ENCODE measurements at regions not wholly inside any gene's neighbourhood (a gene's known extent, or its start where the extent isn't known, plus 50 kb on each side); places are given as distances from the start of the nearest gene placed in this dataset.

DNA sequence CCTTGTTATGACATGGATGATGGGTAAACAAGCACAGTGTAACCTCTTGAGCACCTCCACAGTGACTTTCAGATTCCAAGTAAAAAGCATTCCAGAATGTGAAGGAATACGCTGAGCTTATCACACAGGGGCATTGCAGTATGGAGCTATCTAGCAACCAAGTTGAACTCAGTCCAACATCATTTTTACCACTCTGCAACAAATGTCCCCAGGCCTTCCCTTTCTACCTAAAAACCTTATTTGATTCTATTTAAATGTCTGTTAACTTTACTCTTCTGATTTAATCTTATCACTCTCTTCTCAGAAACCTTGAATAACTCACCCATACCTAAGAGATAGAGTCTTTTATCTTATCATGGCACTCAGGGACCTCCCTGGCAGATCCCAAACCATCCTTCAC lies 195.8 kb upstream of the CDYL start:
- Histone ChIP-seq H3K4me3 (ENCODE audit: low read length) (no peak overlapping the region), H3K36me3 (ENCODE audit: low read depth, low read length) (no peaks in the 10 kb centered on the region), H3K79me2 (ENCODE audit: low read length) (no peaks in the 10 kb centered on the region), H3K27me3 (ENCODE audit: low read length) (no peaks in the 10 kb centered on the region), H3K27ac (ENCODE audit: low read length) (no peak overlapping the region), H4K20me1 (ENCODE audit: low read length) (no peaks in the 10 kb centered on the region), H3K9ac (ENCODE audit: low read length) (no peak overlapping the region), H3K9me2 (replicated peaks; ENCODE audit: low read length) (no peaks in the 10 kb centered on the region), H3K4me2 (ENCODE audit: low read length) (no peak overlapping the region), H3K9me3 (ENCODE audit: low read length) (no peaks in the 10 kb centered on the region), H3K4me1 (ENCODE audit: insufficient read depth, low read length) (peaks cover 27% of the 10 kb centered on the region), H2AFZ (ENCODE audit: low read length) (no peak overlapping the region), H3F3A (ENCODE audit: low read length, unreplicated experiment) (no peaks in the 10 kb centered on the region)
- TF ChIP-seq, protein P1, sequence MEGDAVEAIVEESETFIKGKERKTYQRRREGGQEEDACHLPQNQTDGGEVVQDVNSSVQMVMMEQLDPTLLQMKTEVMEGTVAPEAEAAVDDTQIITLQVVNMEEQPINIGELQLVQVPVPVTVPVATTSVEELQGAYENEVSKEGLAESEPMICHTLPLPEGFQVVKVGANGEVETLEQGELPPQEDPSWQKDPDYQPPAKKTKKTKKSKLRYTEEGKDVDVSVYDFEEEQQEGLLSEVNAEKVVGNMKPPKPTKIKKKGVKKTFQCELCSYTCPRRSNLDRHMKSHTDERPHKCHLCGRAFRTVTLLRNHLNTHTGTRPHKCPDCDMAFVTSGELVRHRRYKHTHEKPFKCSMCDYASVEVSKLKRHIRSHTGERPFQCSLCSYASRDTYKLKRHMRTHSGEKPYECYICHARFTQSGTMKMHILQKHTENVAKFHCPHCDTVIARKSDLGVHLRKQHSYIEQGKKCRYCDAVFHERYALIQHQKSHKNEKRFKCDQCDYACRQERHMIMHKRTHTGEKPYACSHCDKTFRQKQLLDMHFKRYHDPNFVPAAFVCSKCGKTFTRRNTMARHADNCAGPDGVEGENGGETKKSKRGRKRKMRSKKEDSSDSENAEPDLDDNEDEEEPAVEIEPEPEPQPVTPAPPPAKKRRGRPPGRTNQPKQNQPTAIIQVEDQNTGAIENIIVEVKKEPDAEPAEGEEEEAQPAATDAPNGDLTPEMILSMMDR (conservative IDR thresholded peaks at IDR 0.05; ENCODE audit: low read depth, low read length) = no peak
- no peak for TF ChIP-seq EZH2phosphoT487 (IDR thresholded peaks at IDR 0.05; ENCODE audit: borderline replicate concordance, low read length)
- TF ChIP-seq EZH2 (IDR thresholded peaks at IDR 0.05; ENCODE audit: low read length, unreplicated experiment) = no peak
- BruUV-seq (replicated peaks) = no TSS peak
- intact Hi-C loops (cut with micrococcal nuclease) = no loop called here
- DNase-seq = no peak
- ChIA-PET CTCF (no interaction called here), POLR2A (ENCODE audit: unreplicated experiment) (no interaction called here)
- ATAC-seq = no peak

DNA sequence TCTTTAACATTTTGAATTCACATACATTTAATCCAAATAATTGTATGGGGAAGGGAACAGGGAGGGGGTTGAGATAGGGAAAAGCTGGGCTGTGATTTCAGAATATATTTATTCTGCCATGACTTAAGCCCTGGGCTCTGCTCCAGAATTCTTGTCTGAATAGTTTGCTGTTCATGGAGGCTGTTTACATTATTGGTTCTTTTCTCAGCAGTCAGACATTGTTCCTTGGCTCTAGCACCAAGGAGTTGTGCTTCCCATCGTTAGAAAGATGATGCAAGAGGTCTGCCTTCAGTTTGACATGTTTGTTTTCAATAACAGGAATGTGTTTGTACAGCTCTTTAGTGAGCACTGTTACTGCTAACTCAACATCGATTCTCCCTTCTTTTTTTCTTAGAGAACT lies 198.8 kb upstream of the CDYL start:
- Histone ChIP-seq H4K20me1 (ENCODE audit: low read length) (no peaks in the 10 kb centered on the region), H3K79me2 (ENCODE audit: low read length) (no peaks in the 10 kb centered on the region), H3K27ac (ENCODE audit: low read length) (no peak overlapping the region), H3K4me1 (ENCODE audit: insufficient read depth, low read length) (peaks cover 18% of the 10 kb centered on the region; the same call in 1 of the 2 replicates), H2AFZ (ENCODE audit: low read length) (no peak overlapping the region), H3K4me2 (ENCODE audit: low read length) (no peak overlapping the region), H3K27me3 (ENCODE audit: low read length) (no peaks in the 10 kb centered on the region), H3K9me3 (ENCODE audit: low read length) (no peaks in the 10 kb centered on the region), H3K9me2 (replicated peaks; ENCODE audit: low read length) (no peaks in the 10 kb centered on the region), H3K9ac (ENCODE audit: low read length) (no peak overlapping the region), H3F3A (ENCODE audit: low read length, unreplicated experiment) (no peaks in the 10 kb centered on the region), H3K4me3 (ENCODE audit: low read length) (no peak overlapping the region), H3K36me3 (ENCODE audit: low read depth, low read length) (no peaks in the 10 kb centered on the region)
- POLR2A ChIA-PET (ENCODE audit: unreplicated experiment) = no interaction called here
- ATAC-seq = peak; percentile 37; the same call in 1 of the 2 replicates
- intact Hi-C loops (cut with micrococcal nuclease) = no loop called here
- no peak for TF ChIP-seq EZH2 (IDR thresholded peaks at IDR 0.05; ENCODE audit: low read length, unreplicated experiment)
- TF ChIP-seq EZH2phosphoT487 (IDR thresholded peaks at IDR 0.05; ENCODE audit: borderline replicate concordance, low read length) = no peak
- TF ChIP-seq, protein P1 (conservative IDR thresholded peaks at IDR 0.05; ENCODE audit: low read depth, low read length) = no peak
- CTCF ChIA-PET = no interaction called here
- peak; percentile 63 for DNase-seq
- no TSS peak for BruUV-seq (replicated peaks)

- Histone ChIP-seq H3K4me3 (ENCODE audit: low read length) (no peak overlapping the region), H3K9me2 (replicated peaks; ENCODE audit: low read length) (no peaks in the 10 kb centered on the region), H3K9me3 (ENCODE audit: low read length) (peaks cover 12% of the 10 kb centered on the region; the same call in 1 of the 2 replicates), H2AFZ (ENCODE audit: low read length) (no peak overlapping the region), H3F3A (ENCODE audit: low read length, unreplicated experiment) (no peaks in the 10 kb centered on the region), H4K20me1 (ENCODE audit: low read length) (no peaks in the 10 kb centered on the region), H3K4me2 (ENCODE audit: low read length) (no peak overlapping the region), H3K9ac (ENCODE audit: low read length) (no peak overlapping the region), H3K27ac (ENCODE audit: low read length) (no peak overlapping the region), H3K4me1 (ENCODE audit: insufficient read depth, low read length) (0 out of 2 replicates have a peak, but pooled peaks cover 5% of the 10 kb centered on the region), H3K27me3 (ENCODE audit: low read length) (no peaks in the 10 kb centered on the region), H3K36me3 (ENCODE audit: low read depth, low read length) (no peaks in the 10 kb centered on the region), H3K79me2 (ENCODE audit: low read length) (no peaks in the 10 kb centered on the region)
- ATAC-seq (no peak), DNase-seq (no peak)
- intact Hi-C loops (cut with micrococcal nuclease) = no loop called here
- ChIA-PET POLR2A (ENCODE audit: unreplicated experiment) (no interaction called here), CTCF (no interaction called here)
- BruUV-seq (replicated peaks) = no TSS peak
- TF ChIP-seq, protein P1 (conservative IDR thresholded peaks at IDR 0.05; ENCODE audit: low read depth, low read length) = no peak
- no peak for TF ChIP-seq EZH2 (IDR thresholded peaks at IDR 0.05; ENCODE audit: low read length, unreplicated experiment)
- no peak for TF ChIP-seq EZH2phosphoT487 (IDR thresholded peaks at IDR 0.05; ENCODE audit: borderline replicate concordance, low read length)
Observed at GRCh38 chr6:4575714-4576113, 200.5 kb upstream of the CDYL start.
